Heart left ventricle (tissue), 13 donors: ENCODE measurements at regions not wholly inside any gene's neighbourhood (a gene's known extent, or its start where the extent isn't known, plus 50 kb on each side); places are given as distances from the start of the nearest gene placed in this dataset.

ENCODE experiments used
- CTCF ChIP-seq, 12 donors: fragments of 200-600 bp; sonication (generic) in 4 of 12; IDR thresholded peaks; one replicate each; pipeline versions ENCODE4 v1.5.0 to v1.8.0; 2018 to 2022; ENCODE audit warnings: antibody characterized with exemption in 12 of 12, mild to moderate bottlenecking in 5 of 12
- POLR2A ChIP-seq, 2 donors: fragments of 450-650 bp; IDR thresholded peaks; one replicate each; pipeline ENCODE4 v1.6.1; 2017; ENCODE audit warnings: antibody characterized with exemption in 2 of 2, mild to moderate bottlenecking in 2 of 2, moderate library complexity in 2 of 2
- donor health status: ischemic (EF 13 %, LVEDD 7.1; RV severe dilation, severe dysfunction).
- donor health status: DM: no; HTN: yes; CAD: no.
- donor health status: DM: no; HTN: no; CAD: no.
- donor health status: ischemic (EF 25% LVEDD 6.9; RV normal size, moderate dysfunction).
- donor health status: ischemic (EF 25% LVEDD 5.7; RV mildly dilated, moderate dysfunction).
- donor health status: ischemic (EF 35%, LVEDD 5.7; RV mildly dilated, moderate dysfunction).
- donor health status: nonischemic (EF 11% LVEDD 7.7; RV severe dilation, severe dysfunction).
- donor health status: DM: yes; HTN: yes; CAD: no.
- donor health status: PGD.
- donor health status: ischemic (EF 29% LVEDD 5.4; RV normal size, mild dysfunction).
- donor health status: nonischemic (EF 23%, LVEDD 6.1; RV moderate dilation, normal function).

GRCh38 chr2:121162893-121163292 is 122.1 kb downstream of the TFCP2L1 start:
- no peak for TF ChIP-seq CTCF (IDR thresholded peaks at IDR 0.05)
- no peak for TF ChIP-seq POLR2A (IDR thresholded peaks at IDR 0.05)
